Neuronal stem cell (in vitro differentiated cells): ENCODE measurements at regions not wholly inside any gene's neighbourhood (a gene's known extent, or its start where the extent isn't known, plus 50 kb on each side); places are given as distances from the start of the nearest gene placed in this dataset.

Source experiments
- DNase-seq: peaks from one replicate; pipeline ENCODE4 v3.0.0-alpha.2; 2013; ENCODE audit warnings: low spot score
- H2AFZ ChIP-seq: one replicate; pipeline ENCODE4 v1.6.1; 2013; ENCODE audit warnings: mild to moderate bottlenecking, low read length, inconsistent platforms
- H2AK5ac ChIP-seq: 2 replicates; pipeline ENCODE4 v1.6.1; 2013; ENCODE audit warnings: low read depth, mild to moderate bottlenecking, inconsistent platforms, low read length, moderate library complexity, mixed read lengths
- H2BK120ac ChIP-seq: 2 replicates; pipeline ENCODE4 v1.6.1; 2013; ENCODE audit warnings: low read depth, mild to moderate bottlenecking, inconsistent platforms, low read length, moderate library complexity, mixed read lengths
- H2BK12ac ChIP-seq: one replicate; pipeline ENCODE4 v1.6.1; 2013; ENCODE audit warnings: low read length, inconsistent platforms
- H2BK15ac ChIP-seq: 2 replicates; pipeline ENCODE4 v1.6.1; 2013; ENCODE audit warnings: mild to moderate bottlenecking, low read length, inconsistent platforms, mixed read lengths
- H2BK5ac ChIP-seq: one replicate; pipeline ENCODE4 v1.6.1; 2013; ENCODE audit warnings: inconsistent platforms, mild to moderate bottlenecking, low read length, moderate library complexity
- H3K14ac ChIP-seq: one replicate; pipeline ENCODE4 v1.6.1; 2013; ENCODE audit warnings: low read length, inconsistent platforms
- H3K18ac ChIP-seq: 2 replicates; pipeline ENCODE4 v1.6.1; 2013; ENCODE audit warnings: low read length, inconsistent platforms
- H3K23ac ChIP-seq: 2 replicates; pipeline ENCODE4 v1.6.1; 2013; ENCODE audit warnings: low read depth, mild to moderate bottlenecking, mixed read lengths, low read length, inconsistent platforms; ENCODE audit not compliant: poor library complexity
- H3K27ac ChIP-seq: replicated peaks from 3 replicates; pipeline ENCODE4 v1.5.1; 2013; ENCODE audit warnings: low read length, inconsistent platforms
- H3K27me3 ChIP-seq, 3 experiments: 2 replicates each; pipeline ENCODE4 v1.6.1; 2013; ENCODE audit warnings: low read length in 3 of 3, mild to moderate bottlenecking in 2 of 3, inconsistent platforms in 1 of 3, low read depth in 1 of 3, mixed read lengths in 1 of 3, moderate library complexity in 1 of 3; ENCODE audit not compliant: control insufficient read depth in 3 of 3, insufficient read depth in 3 of 3
- H3K36me3 ChIP-seq, 2 donors: replicated peaks in 1 of 2; 2 replicates each; pipeline ENCODE4 v1.6.1; 2013; ENCODE audit warnings: low read length in 2 of 2; ENCODE audit not compliant: control insufficient read depth in 2 of 2, insufficient read depth in 2 of 2
- H3K4ac ChIP-seq: 2 replicates; pipeline ENCODE4 v1.6.1; 2013; ENCODE audit warnings: inconsistent platforms, mild to moderate bottlenecking, low read length, moderate library complexity
- H3K4me1 ChIP-seq, 2 donors: 1 replicate in 1 of 2; 2 replicates in 1 of 2; pipeline ENCODE4 v1.6.1; 2013; ENCODE audit warnings: low read length in 2 of 2, low read depth in 1 of 2; ENCODE audit not compliant: control insufficient read depth in 2 of 2, insufficient read depth in 1 of 2
- H3K4me2 ChIP-seq: one replicate; pipeline ENCODE4 v1.6.1; 2013; ENCODE audit warnings: mild to moderate bottlenecking, low read length, inconsistent platforms; ENCODE audit not compliant: insufficient read depth, poor library complexity, severe bottlenecking
- H3K4me3 ChIP-seq, 2 donors: 2 replicates each; pipeline ENCODE4 v1.5.1; 2013; ENCODE audit warnings: low read length in 2 of 2, mild to moderate bottlenecking in 2 of 2, inconsistent platforms in 1 of 2, moderate library complexity in 1 of 2
- H3K79me1 ChIP-seq: one replicate; pipeline ENCODE4 v1.6.1; 2013; ENCODE audit warnings: low read depth, mild to moderate bottlenecking, inconsistent platforms, low read length, moderate library complexity
- H3K9ac ChIP-seq: one replicate; pipeline ENCODE4 v1.6.1; 2013; ENCODE audit warnings: mild to moderate bottlenecking, low read depth, low read length, inconsistent platforms; ENCODE audit not compliant: poor library complexity
- H3K9me3 ChIP-seq, 2 donors: replicated peaks in 1 of 2; 2 replicates each; pipeline versions ENCODE3 to v1.6.1; 2013; ENCODE audit warnings: low read length in 2 of 2, mild to moderate bottlenecking in 2 of 2, inconsistent platforms in 1 of 2, low read depth in 1 of 2, mixed read lengths in 1 of 2, moderate library complexity in 1 of 2; ENCODE audit not compliant: control insufficient read depth in 2 of 2, insufficient read depth in 1 of 2
- H4K8ac ChIP-seq: one replicate; pipeline ENCODE4 v1.6.1; 2013; ENCODE audit warnings: low read depth, mild to moderate bottlenecking, inconsistent platforms, low read length, moderate library complexity
- H4K91ac ChIP-seq: one replicate; pipeline ENCODE4 v1.6.1; 2013; ENCODE audit warnings: low read length, low read depth, mild to moderate bottlenecking, inconsistent platforms; ENCODE audit not compliant: poor library complexity
- WGBS, 2 donors: extraction: QIAGEN DNeasy Blood & Tissue Kit; methylation state at CpG; one replicate each; pipeline ENCODE4 v1.1.7; 2013; ENCODE audit warnings: missing lambda C conversion rate in 2 of 2, mixed read lengths in 1 of 2; ENCODE audit not compliant: insufficient read length in 2 of 2, insufficient replicate concordance in 1 of 2; ENCODE audit errors: extremely low coverage in 2 of 2; 5-methylcytosine and 5-hydroxymethylcytosine counted together

GRCh38 chr5:4646715-4647375, 493.3 kb upstream of the ADAMTS16 start:
- no peaks in the 10 kb centered on the region for H3K36me3 ChIP-seq
- no CpG with 5 or more reads among the region's 8 CpGs for WGBS, 2 donors

GRCh38 chr5:4647955-4648354, 492.2 kb upstream of the ADAMTS16 start:
- no peaks in the 10 kb centered on the region for H3K79me1 ChIP-seq
- no peaks in the 10 kb centered on the region for H3K36me3 ChIP-seq
- H3K4ac ChIP-seq = no peak overlapping the region
- peaks cover 1 to 2% of the 10 kb centered on the region in 2 donors for H3K9me3 ChIP-seq
- H3K14ac ChIP-seq = no peak overlapping the region
- H3K27me3 ChIP-seq = no peaks in the 10 kb centered on the region
- no peak overlapping the region for H3K18ac ChIP-seq
- H3K4me3 ChIP-seq = no peak overlapping the region
- H4K8ac ChIP-seq = no peak overlapping the region
- no peak overlapping the region for H2AK5ac ChIP-seq
- H3K4me2 ChIP-seq = no peak overlapping the region
- no peak overlapping the region for H2AFZ ChIP-seq
- DNase-seq = no peak
- no peak overlapping the region for H3K23ac ChIP-seq
- H3K9ac ChIP-seq = no peak overlapping the region
- WGBS, 2 donors = no CpG with 5 or more reads among the region's 7 CpGs
- H3K4me1 ChIP-seq = peaks cover 2 to 7% of the 10 kb centered on the region in 2 donors
- H4K91ac ChIP-seq = no peak overlapping the region
- H2BK15ac ChIP-seq = no peak overlapping the region
- no peak overlapping the region for H2BK12ac ChIP-seq
- no peak overlapping the region for H3K27ac ChIP-seq
- no peak overlapping the region for H2BK120ac ChIP-seq
- H2BK5ac ChIP-seq = no peak overlapping the region

More at GRCh38 chr5:4646715-4647375, 493.3 kb upstream of the ADAMTS16 start:
- Histone ChIP-seq H3K23ac (no peak overlapping the region), H3K14ac (no peak overlapping the region), H3K9me3 (peaks cover 3 to 6% of the 10 kb centered on the region in 2 donors), H3K9ac (no peak overlapping the region), H2BK15ac (no peak overlapping the region), H3K27me3 (no peaks in the 10 kb centered on the region), H3K4me2 (no peak overlapping the region), H2BK120ac (no peak overlapping the region), H3K27ac (no peak overlapping the region), H3K18ac (no peak overlapping the region), H3K4me1 (peaks cover 0 to 2% of the 10 kb centered on the region in 2 donors), H2AFZ (no peak overlapping the region), H3K4me3 (no peak overlapping the region), H2BK5ac (no peak overlapping the region), H4K91ac (no peak overlapping the region), H4K8ac (no peak overlapping the region), H2BK12ac (no peak overlapping the region), H2AK5ac (no peak overlapping the region), H3K79me1 (no peaks in the 10 kb centered on the region), H3K4ac (no peak overlapping the region)
- DNase-seq = no peak

GRCh38 chr5:4651806-4652565, 488.1 kb upstream of the ADAMTS16 start:
- Histone ChIP-seq H3K4ac (no peak overlapping the region), H2BK120ac (no peak overlapping the region), H4K8ac (no peak overlapping the region), H3K4me2 (no peak overlapping the region), H2BK15ac (no peak overlapping the region), H3K9ac (no peak overlapping the region), H3K4me1 (peaks cover 2 to 7% of the 10 kb centered on the region in 2 donors), H3K9me3 (peaks cover 0 to 3% of the 10 kb centered on the region in 2 donors), H4K91ac (no peak overlapping the region), H3K79me1 (no peaks in the 10 kb centered on the region), H3K4me3 (no peak overlapping the region), H3K27me3 (no peaks in the 10 kb centered on the region), H3K27ac (no peak overlapping the region), H3K14ac (no peak overlapping the region), H3K18ac (no peak overlapping the region), H2BK5ac (no peak overlapping the region), H3K36me3 (no peaks in the 10 kb centered on the region), H2AK5ac (no peak overlapping the region), H2BK12ac (no peak overlapping the region), H2AFZ (peak overlapping the region; percentile 63), H3K23ac (no peak overlapping the region)
- no peak for DNase-seq
- no CpG with 5 or more reads among the region's 6 CpGs for WGBS, 2 donors

GRCh38 chr5:4653475-4653874, 486.7 kb upstream of the ADAMTS16 start:
- Histone ChIP-seq H3K14ac (no peak overlapping the region), H3K23ac (no peak overlapping the region), H3K9me3 (peaks cover 2 to 3% of the 10 kb centered on the region in 2 donors), H3K27me3 (no peaks in the 10 kb centered on the region), H2BK5ac (no peak overlapping the region), H4K8ac (no peak overlapping the region), H3K4me2 (no peak overlapping the region), H2BK15ac (no peak overlapping the region), H3K9ac (no peak overlapping the region), H3K27ac (no peak overlapping the region), H3K18ac (no peak overlapping the region), H3K36me3 (no peaks in the 10 kb centered on the region), H2BK12ac (no peak overlapping the region), H3K79me1 (no peaks in the 10 kb centered on the region), H2AFZ (no peak overlapping the region), H2AK5ac (no peak overlapping the region), H3K4ac (no peak overlapping the region), H4K91ac (no peak overlapping the region), H3K4me3 (no peak overlapping the region), H3K4me1 (peaks cover 2 to 7% of the 10 kb centered on the region in 2 donors), H2BK120ac (no peak overlapping the region)
- no CpG with 5 or more reads among the region's 1 CpG for WGBS, 2 donors
- DNase-seq = no peak
